IMR-90 (cell line): ENCODE measurements at regions not wholly inside any gene's neighbourhood (a gene's known extent, or its start where the extent isn't known, plus 50 kb on each side); places are given as distances from the start of the nearest gene placed in this dataset.

Experiments
- ATAC-seq: fragments of 200-7000 bp; cut with Tn5 transposase; 2 replicates; pipeline ENCODE4 v1.9.1; 2020; ENCODE audit warnings: low read depth, mild to moderate bottlenecking, moderate library complexity
- BruUV-seq: library from RNA; stranded (reverse); fragments of 400-500 nt; replicated peaks from 2 replicates; lab custom pipeline; 2021; lab: Mats Ljungman, UMichigan
- CTCF ChIA-PET: fragments of 300-600 bp; formaldehyde crosslinking; extraction: SDS; loops from one replicate; lab custom pipeline; 2021; ENCODE audit warnings: antibody characterized with exemption; lab: Yijun Ruan, JAX
- POLR2A ChIA-PET: fragments of 300-600 bp; sonication (Branson Sonifier 250); formaldehyde crosslinking; loops from one replicate; lab custom pipeline; 2022; ENCODE audit warnings: antibody characterized with exemption; ENCODE audit not compliant: unreplicated experiment; lab: Charles Lee
- DNase-seq: peaks from one replicate; pipeline ENCODE4 v3.0.0; 2013
- H2AFZ ChIP-seq: replicated peaks from 2 replicates; pipeline ENCODE3; 2013; ENCODE audit warnings: low read length, mild to moderate bottlenecking; ENCODE audit not compliant: poor library complexity
- H2AK5ac ChIP-seq: 2 replicates; pipeline ENCODE4 v1.6.1; 2013; ENCODE audit warnings: low read depth, low read length, inconsistent platforms
- H2AK9ac ChIP-seq: replicated peaks from 2 replicates; pipeline ENCODE3; 2013; ENCODE audit warnings: mild to moderate bottlenecking, low read depth, low read length, moderate library complexity; ENCODE audit not compliant: poor library complexity
- H2BK120ac ChIP-seq: 2 replicates; pipeline ENCODE4 v1.6.1; 2013; ENCODE audit warnings: low read depth, low read length, inconsistent platforms
- H2BK15ac ChIP-seq: 3 replicates; pipeline ENCODE4 v1.6.1; 2013; ENCODE audit warnings: low read depth, low read length, inconsistent platforms
- H2BK20ac ChIP-seq: 2 replicates; pipeline ENCODE4 v1.6.1; 2013; ENCODE audit warnings: low read depth, mild to moderate bottlenecking, inconsistent platforms, low read length, moderate library complexity
- H2BK5ac ChIP-seq: 2 replicates; pipeline ENCODE4 v1.6.1; 2013; ENCODE audit warnings: mild to moderate bottlenecking, low read depth, low read length, inconsistent platforms; ENCODE audit not compliant: poor library complexity, severe bottlenecking
- H3K14ac ChIP-seq: replicated peaks from 2 replicates; pipeline ENCODE4 v1.6.1; 2013; ENCODE audit warnings: low read depth, low read length, inconsistent platforms
- H3K18ac ChIP-seq: 2 replicates; pipeline ENCODE4 v1.6.1; 2013; ENCODE audit warnings: low read depth, low read length, control low read depth
- H3K23ac ChIP-seq: 2 replicates; pipeline ENCODE4 v1.6.1; 2013; ENCODE audit warnings: low read depth, low read length, inconsistent platforms
- H3K27ac ChIP-seq: 2 replicates; pipeline ENCODE4 v1.5.1; 2013; ENCODE audit warnings: mild to moderate bottlenecking, control low read depth, low read length; ENCODE audit not compliant: insufficient read depth
- H3K27me3 ChIP-seq: 2 replicates; pipeline ENCODE4 v1.6.1; 2013; ENCODE audit warnings: low read length; ENCODE audit not compliant: control insufficient read depth, insufficient read depth
- H3K36me3 ChIP-seq: 2 replicates; pipeline ENCODE4 v1.6.1; 2013; ENCODE audit warnings: low read length, mixed read lengths; ENCODE audit not compliant: control insufficient read depth, insufficient read depth
- H3K4ac ChIP-seq: 2 replicates; pipeline ENCODE4 v1.6.1; 2013; ENCODE audit warnings: low read depth, low read length, inconsistent platforms
- H3K4me1 ChIP-seq: 2 replicates; pipeline ENCODE4 v1.6.1; 2013; ENCODE audit warnings: low read length, mixed read lengths; ENCODE audit not compliant: control insufficient read depth, insufficient read depth
- H3K4me2 ChIP-seq: 2 replicates; pipeline ENCODE4 v1.6.1; 2013; ENCODE audit warnings: low read depth, mild to moderate bottlenecking, control low read depth, low read length, moderate library complexity
- H3K4me3 ChIP-seq: 2 replicates; pipeline ENCODE4 v1.5.1; 2013; ENCODE audit warnings: low read depth, mild to moderate bottlenecking, control low read depth, low read length, moderate library complexity; ENCODE audit not compliant: insufficient read depth
- H3K56ac ChIP-seq: 2 replicates; pipeline ENCODE4 v1.6.1; 2013; ENCODE audit warnings: low read length, inconsistent platforms; ENCODE audit not compliant: insufficient read depth; ENCODE audit errors: extremely low read depth
- H3K79me1 ChIP-seq, 2 experiments: 2 replicates each; pipeline ENCODE4 v1.6.1; 2013; ENCODE audit warnings: low read length in 2 of 2, inconsistent platforms in 1 of 2, low read depth in 1 of 2
- H3K9ac ChIP-seq: 2 replicates; pipeline ENCODE4 v1.6.1; 2013; ENCODE audit warnings: low read depth, low read length, control low read depth
- H3K9me1 ChIP-seq: 2 replicates; pipeline ENCODE4 v1.6.1; 2013; ENCODE audit warnings: low read length, inconsistent platforms; ENCODE audit not compliant: insufficient read depth
- H3K9me3 ChIP-seq: 2 replicates; pipeline ENCODE4 v1.6.1; 2013; ENCODE audit warnings: low read length; ENCODE audit not compliant: control insufficient read depth, insufficient read depth
- H4K20me1 ChIP-seq: 2 replicates; pipeline ENCODE4 v1.6.1; 2013; ENCODE audit warnings: low read length, inconsistent platforms; ENCODE audit not compliant: insufficient read depth
- H4K5ac ChIP-seq: 2 replicates; pipeline ENCODE4 v1.6.1; 2013; ENCODE audit warnings: mild to moderate bottlenecking, low read depth, low read length, control low read depth
- H4K8ac ChIP-seq, 2 experiments: 2 replicates each; pipeline ENCODE4 v1.6.1; 2013; ENCODE audit warnings: low read depth in 2 of 2, low read length in 2 of 2, control low read depth in 1 of 2, inconsistent platforms in 1 of 2
- H4K91ac ChIP-seq: 2 replicates; pipeline ENCODE4 v1.6.1; 2013; ENCODE audit warnings: low read depth, low read length, inconsistent platforms; ENCODE audit not compliant: insufficient read depth
- BHLHE40 ChIP-seq: fragments of 150-350 bp; IDR thresholded peaks from 2 replicates; pipeline ENCODE4 v1.6.1; 2016; ENCODE audit warnings: mild to moderate bottlenecking, low read depth, low read length
- CEBPB ChIP-seq: IDR thresholded peaks from 2 replicates; pipeline ENCODE4 v1.6.1; 2012; ENCODE audit warnings: low read depth, low read length, improper control_type of control experiment
- CHD1 ChIP-seq: IDR thresholded peaks from 2 replicates; pipeline ENCODE4 v1.6.1; 2012; ENCODE audit warnings: low read depth, low read length, improper control_type of control experiment
- CTCF ChIP-seq: conservative IDR thresholded peaks from 2 replicates; pipeline ENCODE4 v1.5.1; 2012; ENCODE audit warnings: mild to moderate bottlenecking, low read depth, low read length, improper control_type of control experiment
- ELK1 ChIP-seq: fragments of 150-350 bp; IDR thresholded peaks from 2 replicates; pipeline ENCODE4 v1.6.1; 2016; ENCODE audit warnings: low read depth, mild to moderate bottlenecking, low read length, moderate library complexity, borderline replicate concordance
- FOS ChIP-seq: fragments of 150-350 bp; IDR thresholded peaks from 2 replicates; pipeline ENCODE4 v1.6.1; 2016; ENCODE audit warnings: low read depth, low read length
- MAFK ChIP-seq: IDR thresholded peaks from 2 replicates; pipeline ENCODE4 v1.6.1; 2012; ENCODE audit warnings: low read depth, low read length, improper control_type of control experiment
- MAZ ChIP-seq: IDR thresholded peaks from 2 replicates; pipeline ENCODE4 v1.6.1; 2012; ENCODE audit warnings: low read depth, mild to moderate bottlenecking, low read length, improper control_type of control experiment, moderate library complexity, borderline replicate concordance
- POLR2A ChIP-seq: IDR thresholded peaks from 2 replicates; pipeline ENCODE4 v1.6.1; 2012; ENCODE audit warnings: mild to moderate bottlenecking, low read depth, low read length
- RAD21 ChIP-seq: IDR thresholded peaks from 2 replicates; pipeline ENCODE4 v1.6.1; 2012; ENCODE audit warnings: low read length, improper control_type of control experiment
- RCOR1 ChIP-seq: IDR thresholded peaks from 2 replicates; pipeline ENCODE4 v1.6.1; 2012; ENCODE audit warnings: mild to moderate bottlenecking, low read length, improper control_type of control experiment; ENCODE audit not compliant: insufficient replicate concordance
- RFX5 ChIP-seq: IDR thresholded peaks from 2 replicates; pipeline ENCODE4 v1.8.0; 2012; ENCODE audit warnings: low read depth, mild to moderate bottlenecking, low read length, moderate library complexity
- SMC3 ChIP-seq: fragments of 150-350 bp; IDR thresholded peaks from 2 replicates; pipeline ENCODE4 v1.6.1; 2016; ENCODE audit warnings: low read depth, mild to moderate bottlenecking, antibody characterized with exemption, low read length, moderate library complexity
- USF2 ChIP-seq: fragments of 150-350 bp; IDR thresholded peaks from 2 replicates; pipeline ENCODE4 v1.6.1; 2017; ENCODE audit warnings: mild to moderate bottlenecking, antibody characterized with exemption, low read length, low read depth
- WGBS, 2 experiments: methylation state at CpG; one replicate each; pipeline versions ENCODE4 v1.1.5 to v1.1.7; 2013; ENCODE audit warnings: missing lambda C conversion rate in 2 of 2; ENCODE audit not compliant: insufficient read length in 1 of 2; ENCODE audit errors: extremely low coverage in 2 of 2; 5-methylcytosine and 5-hydroxymethylcytosine counted together
- dilution Hi-C: fragments of 300-500 bp; cut with HindIII; formaldehyde crosslinking; loops from one replicate; pipeline ENCODE4 v1.14.3; 2018; ENCODE audit warnings: low sequenced_read_pairs; ENCODE audit not compliant: unreplicated experiment
- in situ Hi-C: fragments of 300-500 bp; cut with MboI; formaldehyde crosslinking; loops from 3 replicates; pipeline ENCODE4 v1.14.3; 2019; ENCODE audit warnings: low sequenced_read_pairs, inconsistent platforms, mixed read lengths
- intact Hi-C: fragments of 100-400 bp; cut with micrococcal nuclease; formaldehyde crosslinking; loops from 2 replicates; pipeline ENCODE4 v1.10.0; 2022

GRCh38 chr15:62393196-62393595, 228.1 kb upstream of the C2CD4B start:
- ChIA-PET CTCF (interaction anchor here (0.6 kb wide), 1 partner anchor 274 kb away, joined by 3 read pairs; no protein-coding TSS in a partner anchor), POLR2A (no interaction called here)
- Histone ChIP-seq H3K9me1 (peaks cover 10% of the 10 kb centered on the region), H4K8ac (no peak overlapping the region), H2BK20ac (no peak overlapping the region; the same call in 1 of the 2 replicates), H3K9me3 (peaks cover 3% of the 10 kb centered on the region), H3K4me3 (no peak overlapping the region), H3K4me2 (peak overlapping the region; percentile 47), H3K36me3 (no peaks in the 10 kb centered on the region), H3K9ac (no peak overlapping the region), H3K4ac (no peak overlapping the region), H4K91ac (no peak overlapping the region), H4K20me1 (no peaks in the 10 kb centered on the region), H3K18ac (no peak overlapping the region), H3K56ac (no peak overlapping the region), H3K79me1 (peaks cover 26 to 47% of the 10 kb centered on the region in 2 experiments; a peak in 3 of 4 replicates), H3K23ac (no peak overlapping the region), H2BK5ac (no peak overlapping the region), H2AK9ac (no peak overlapping the region), H3K4me1 (peaks cover 6% of the 10 kb centered on the region), H3K27ac (no peak overlapping the region), H2AK5ac (no peak overlapping the region), H3K27me3 (no peaks in the 10 kb centered on the region), H2BK120ac (no peak overlapping the region), H2AFZ (no peak overlapping the region), H3K14ac (no peak overlapping the region), H2BK15ac (no peak overlapping the region), H4K5ac (no peak overlapping the region)
- DNase-seq (peak; percentile 51), ATAC-seq (no peak)
- in situ Hi-C loops, result loop anchor here (10.0 kb wide), 1 partner anchor 352 kb away; no protein-coding TSS in a partner anchor
- no CpG with 5 or more reads among the region's 4 CpGs for WGBS, 2 experiments
- TF ChIP-seq SMC3 (no peak), RCOR1 (no peak), RAD21 (no peak), MAFK (no peak), POLR2A (no peak), BHLHE40 (no peak), USF2 (no peak), RFX5 (no peak), ELK1 (no peak), MAZ (no peak), FOS (no peak), CTCF (no peak), CHD1 (no peak), CEBPB (no peak)
- no TSS peak for BruUV-seq
- intact Hi-C loops, result loop anchor here (5.0 kb wide), 7 partner anchors 59 to 654 kb away; no protein-coding TSS in a partner anchor
- dilution Hi-C loops, result no loop called here
